T follicular helper cell (primary cell): ENCODE measurements at regions not wholly inside any gene's neighbourhood (a gene's known extent, or its start where the extent isn't known, plus 50 kb on each side); places are given as distances from the start of the nearest gene placed in this dataset.

Experiments used
- DNase-seq: peaks from one replicate; pipeline ENCODE4 v3.0.0-alpha.2; 2020; ENCODE audit warnings: low read depth

GRCh38 chr4:180808862-180809261 lies 1434.3 kb upstream of the TENM3 start:
- no peak for DNase-seq

- DNase-seq, result no peak
Observed at GRCh38 chr4:180809439-180809838, 1433.8 kb upstream of the TENM3 start.

GRCh38 chr4:180810581-180810980 lies 1432.6 kb upstream of the TENM3 start:
- no peak for DNase-seq

- DNase-seq, result no peak
Observed at GRCh38 chr4:180811556-180811955, 1431.6 kb upstream of the TENM3 start.

- DNase-seq, result no peak
Observed at GRCh38 chr4:180812783-180813182, 1430.4 kb upstream of the TENM3 start.

GRCh38 chr4:180814875-180815417 lies 1428.3 kb upstream of the TENM3 start:
- DNase-seq, result no peak

- no peak for DNase-seq
Observed at GRCh38 chr4:180817529-180817928, 1425.7 kb upstream of the TENM3 start.

GRCh38 chr4:180823108-180823507 lies 1420.1 kb upstream of the TENM3 start:
- DNase-seq, result no peak

GRCh38 chr4:180827232-180828009 lies 1415.8 kb upstream of the TENM3 start:
- DNase-seq, result no peak

GRCh38 chr4:180828455-180829018 lies 1414.7 kb upstream of the TENM3 start:
- no peak for DNase-seq

GRCh38 chr4:180832073-180832472 lies 1411.1 kb upstream of the TENM3 start:
- DNase-seq, result no peak

- no peak for DNase-seq
Observed at GRCh38 chr4:180840142-180840541, 1403.1 kb upstream of the TENM3 start.

GRCh38 chr4:180850318-180850940 lies 1392.8 kb upstream of the TENM3 start:
- DNase-seq, result no peak

- no peak for DNase-seq
Observed at GRCh38 chr4:180852738-180853137, 1390.5 kb upstream of the TENM3 start.

GRCh38 chr4:180855184-180855583 lies 1388.0 kb upstream of the TENM3 start:
- DNase-seq, result no peak

GRCh38 chr4:180860089-180860720 lies 1383.0 kb upstream of the TENM3 start:
- DNase-seq, result no peak

- DNase-seq, result no peak
Observed at GRCh38 chr4:180861651-180862050, 1381.6 kb upstream of the TENM3 start.

GRCh38 chr4:180866933-180867643 lies 1376.1 kb upstream of the TENM3 start:
- DNase-seq, result no peak

GRCh38 chr4:180870623-180871022 lies 1372.6 kb upstream of the TENM3 start:
- DNase-seq, result no peak

- no peak for DNase-seq
Observed at GRCh38 chr4:180898305-180898704, 1344.9 kb upstream of the TENM3 start.

GRCh38 chr4:180900781-180901180 lies 1342.4 kb upstream of the TENM3 start:
- DNase-seq, result no peak

GRCh38 chr4:180909279-180909678 lies 1333.9 kb upstream of the TENM3 start:
- DNase-seq, result no peak
